ENCODE measurements at regions not wholly inside any gene's neighbourhood (a gene's known extent, or its start where the extent isn't known, plus 50 kb on each side); places are given as distances from the start of the nearest gene placed in this dataset.
"Not testable (repeated sequence)": the region's sequence is repeated elsewhere in the genome, so short reads cannot be mapped to it uniquely, and the experiment has no call there.

DNA sequence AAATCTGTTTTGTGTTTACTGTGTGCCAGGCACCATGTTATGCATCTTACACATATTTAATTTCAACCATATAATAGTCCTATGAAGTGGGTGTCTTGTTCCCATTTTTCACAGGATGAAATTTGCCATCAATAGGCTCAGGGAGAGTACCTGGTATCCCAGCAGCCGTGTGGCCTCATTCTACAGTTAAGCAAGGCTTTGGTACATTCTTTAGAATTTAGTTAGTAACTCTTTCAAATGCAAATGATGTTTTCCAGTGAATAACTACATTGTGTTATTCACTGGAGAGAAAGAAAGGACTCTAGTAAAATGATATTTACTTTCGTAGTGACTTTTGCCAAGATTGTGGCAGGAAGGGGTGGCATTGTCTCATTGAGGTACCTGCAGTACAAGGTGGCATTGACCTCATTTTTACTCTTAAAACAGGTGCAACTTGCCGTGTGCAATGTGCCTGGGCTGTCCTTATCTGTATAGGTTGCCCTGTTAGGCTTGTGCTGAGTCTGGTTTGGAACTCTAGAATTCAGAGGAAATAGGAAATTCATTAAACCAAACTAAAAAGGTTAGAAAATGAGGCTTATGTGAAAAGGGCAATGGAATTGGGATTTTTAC lies 117.4 kb upstream of the NBPF8 start:
- H3K27ac Mint-ChIP-seq; H3K4me3 Mint-ChIP-seq; H3K4me1 Mint-ChIP-seq (ENCODE audit: low read depth in 2 of 2); H3K36me3 Mint-ChIP-seq (ENCODE audit: insufficient read depth); DNase-seq; H3K27me3 Mint-ChIP-seq; H3K9me3 Mint-ChIP-seq; ATAC-seq (replicated peaks): not testable (repeated sequence)

DNA sequence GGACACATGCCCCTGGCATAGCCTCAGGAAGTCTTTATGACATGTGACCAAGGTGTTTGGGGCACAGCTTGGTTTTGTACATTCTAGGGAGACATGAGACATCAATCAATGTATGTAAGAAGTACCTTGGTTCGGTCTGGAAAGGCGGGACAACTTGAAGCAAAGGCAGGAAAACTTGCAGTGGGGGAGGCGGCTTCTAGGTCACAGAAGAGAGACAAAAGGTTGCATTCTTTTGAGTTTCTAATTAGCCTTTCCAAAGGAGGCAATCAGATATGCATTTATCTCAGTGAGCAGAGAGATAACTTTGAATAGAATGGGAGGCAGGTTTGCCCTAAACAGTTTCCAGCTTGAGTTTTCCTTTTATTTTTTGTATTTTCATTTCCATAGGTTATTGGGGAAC lies 113.8 kb upstream of the SEC22B start:
- not testable (repeated sequence) for H3K4me3 Mint-ChIP-seq; H3K27me3 Mint-ChIP-seq; H3K27ac Mint-ChIP-seq; H3K36me3 Mint-ChIP-seq (ENCODE audit: insufficient read depth); H3K9me3 Mint-ChIP-seq; DNase-seq; ATAC-seq (replicated peaks); H3K4me1 Mint-ChIP-seq (ENCODE audit: low read depth in 2 of 2)

DNA sequence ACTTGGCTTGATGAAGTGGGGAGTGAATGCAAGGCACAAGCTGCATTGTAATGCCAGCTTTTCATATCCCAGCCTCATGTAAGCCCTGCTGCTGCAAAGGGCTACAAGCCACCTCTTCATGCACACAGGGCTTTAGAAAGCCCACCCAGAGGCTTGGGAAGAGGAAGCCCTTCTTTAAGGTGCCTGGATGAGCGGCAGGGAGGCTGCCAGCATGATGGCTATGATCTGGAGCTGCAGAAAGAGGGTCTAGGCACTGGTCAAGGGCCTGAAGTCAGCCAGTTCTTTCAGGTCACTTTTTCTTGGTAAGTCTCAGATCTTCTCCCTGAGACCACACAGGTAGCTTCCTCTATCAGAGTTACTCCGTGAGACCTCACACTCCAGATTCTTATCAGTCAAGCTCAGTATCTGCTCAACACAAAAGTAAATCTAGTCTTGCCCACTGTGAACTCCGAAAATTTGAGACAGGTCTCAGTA lies 113.3 kb upstream of the SEC22B start:
- H3K36me3 Mint-ChIP-seq (ENCODE audit: insufficient read depth); H3K4me1 Mint-ChIP-seq (ENCODE audit: low read depth in 2 of 2); DNase-seq: not testable (repeated sequence)

DNA sequence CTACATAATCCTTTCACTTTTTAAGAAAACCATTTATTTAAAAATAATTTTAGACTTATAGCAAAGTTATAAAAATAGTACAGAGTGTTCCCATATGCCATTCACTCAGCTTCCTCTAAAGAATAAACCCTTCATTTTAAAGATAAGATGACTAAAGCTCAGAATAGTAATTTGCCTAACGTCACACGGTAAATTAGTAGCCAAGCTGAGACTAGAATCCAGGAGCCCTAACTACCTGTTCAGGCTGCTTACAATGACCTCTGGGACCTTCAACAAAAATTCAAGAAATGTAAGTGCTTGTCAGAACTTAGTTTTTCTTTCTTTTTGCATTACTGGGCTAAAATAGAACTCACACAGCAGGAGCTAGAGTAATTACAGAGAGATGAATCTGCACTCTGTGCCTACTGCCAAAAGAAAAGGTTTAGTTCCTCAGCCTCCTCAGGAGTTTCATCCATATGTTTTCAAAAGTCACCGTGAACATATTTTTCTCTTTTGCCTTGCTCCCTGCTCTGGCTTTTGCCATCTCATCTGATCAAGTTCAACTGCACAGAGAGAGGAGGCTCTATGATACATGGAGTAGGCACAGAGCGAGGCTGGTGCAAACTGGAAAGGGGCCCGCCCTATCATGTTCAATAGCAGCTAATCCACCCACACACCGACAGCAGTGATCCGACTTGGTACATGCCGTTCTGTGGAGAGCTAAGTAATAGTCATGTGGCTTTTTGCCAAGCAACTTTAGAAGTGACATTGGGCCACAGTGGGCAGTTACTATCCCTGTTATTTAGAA lies 112.7 kb upstream of the SEC22B start:
- H3K36me3 Mint-ChIP-seq (ENCODE audit: insufficient read depth); H3K4me3 Mint-ChIP-seq; H3K4me1 Mint-ChIP-seq (ENCODE audit: low read depth in 2 of 2); H3K27me3 Mint-ChIP-seq; H3K27ac Mint-ChIP-seq; H3K9me3 Mint-ChIP-seq; DNase-seq; ATAC-seq (replicated peaks): not testable (repeated sequence)

More for the DNA sequence above, 113.3 kb upstream of the SEC22B start:
- not testable (repeated sequence) for H3K27me3 Mint-ChIP-seq; H3K9me3 Mint-ChIP-seq; H3K27ac Mint-ChIP-seq; H3K4me3 Mint-ChIP-seq; ATAC-seq (replicated peaks)

DNA sequence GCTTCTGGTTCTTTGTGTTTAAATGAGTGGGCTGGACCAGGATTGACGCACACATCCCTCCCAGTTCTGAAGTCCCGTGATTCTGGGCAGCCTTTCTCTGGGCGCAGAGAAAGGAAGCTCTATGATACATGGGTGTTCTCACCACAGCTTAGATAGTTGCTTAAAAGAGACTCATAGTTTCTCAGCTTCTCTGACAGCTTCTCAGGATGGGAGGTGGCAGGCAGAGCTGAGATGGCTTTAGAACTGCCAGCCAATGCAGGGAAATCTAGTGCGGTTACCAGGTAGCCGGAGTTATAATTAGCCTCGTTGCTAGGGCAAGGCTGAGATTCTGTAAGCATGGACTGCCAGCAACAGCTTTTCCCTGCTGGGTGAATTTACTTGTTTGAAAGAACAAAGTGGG lies 111.8 kb upstream of the SEC22B start:
- not testable (repeated sequence) for H3K27ac Mint-ChIP-seq; H3K9me3 Mint-ChIP-seq; DNase-seq; H3K36me3 Mint-ChIP-seq (ENCODE audit: insufficient read depth); H3K27me3 Mint-ChIP-seq; H3K4me1 Mint-ChIP-seq (ENCODE audit: low read depth in 2 of 2); H3K4me3 Mint-ChIP-seq
- ATAC-seq (replicated peaks) = peak; percentile 46

DNA sequence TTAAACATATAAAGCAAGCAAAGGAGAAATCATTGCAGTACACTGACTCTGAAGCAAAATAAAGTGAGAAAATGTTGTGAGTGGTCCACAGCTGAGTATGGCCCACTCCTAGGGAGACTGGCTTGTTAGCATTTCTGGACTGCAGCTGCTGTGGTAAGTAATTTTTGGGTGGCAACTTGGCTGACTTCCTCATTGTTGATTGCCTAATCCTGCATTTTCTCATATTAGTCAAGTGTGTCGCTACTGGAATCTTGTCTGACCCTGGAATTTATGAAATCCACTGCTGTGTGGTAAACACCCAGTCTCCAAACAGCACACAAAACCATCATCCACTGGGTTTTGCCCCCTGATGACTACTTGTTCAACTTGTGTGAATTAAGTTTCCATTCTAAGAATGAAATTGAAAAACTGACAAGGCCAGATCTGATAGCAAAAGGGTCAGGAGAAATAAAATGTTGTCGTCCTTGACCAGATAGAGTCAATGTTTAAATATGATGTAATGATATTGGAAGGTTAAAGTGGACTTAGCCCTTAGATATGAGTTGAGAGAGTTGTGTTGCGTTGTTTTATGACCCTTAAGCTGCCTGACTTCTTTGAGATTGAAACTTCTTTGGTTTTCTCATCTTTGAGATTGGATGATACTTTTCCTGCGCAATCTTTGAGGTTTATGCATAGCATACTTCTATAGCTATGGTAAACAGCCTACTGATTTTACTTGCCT lies 106.6 kb upstream of the SEC22B start:
- ATAC-seq (replicated peaks); H3K36me3 Mint-ChIP-seq (ENCODE audit: insufficient read depth); H3K27me3 Mint-ChIP-seq; H3K4me3 Mint-ChIP-seq; H3K9me3 Mint-ChIP-seq; H3K27ac Mint-ChIP-seq; H3K4me1 Mint-ChIP-seq (ENCODE audit: low read depth in 2 of 2); DNase-seq: not testable (repeated sequence)

DNA sequence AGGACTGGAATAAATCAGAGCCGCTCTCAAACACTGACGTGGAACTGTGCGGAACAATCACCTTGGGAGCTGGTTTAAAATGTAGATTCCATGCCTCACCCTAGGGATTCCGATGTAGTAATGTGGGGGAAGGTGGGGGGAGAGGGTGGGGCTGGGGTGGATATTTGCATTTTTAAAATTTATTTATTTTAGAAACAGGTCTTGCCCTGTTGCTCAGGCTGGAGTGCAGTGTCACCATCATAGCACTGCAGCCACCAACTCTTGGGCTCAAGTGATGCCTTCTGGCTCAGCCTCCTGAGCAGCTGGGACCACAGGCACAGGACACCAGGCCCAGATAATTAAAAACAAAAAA lies 101.9 kb upstream of the SEC22B start:
- DNase-seq; ATAC-seq (replicated peaks); H3K4me3 Mint-ChIP-seq; H3K9me3 Mint-ChIP-seq; H3K27ac Mint-ChIP-seq; H3K27me3 Mint-ChIP-seq; H3K36me3 Mint-ChIP-seq (ENCODE audit: insufficient read depth); H3K4me1 Mint-ChIP-seq (ENCODE audit: low read depth in 2 of 2): not testable (repeated sequence)

DNA sequence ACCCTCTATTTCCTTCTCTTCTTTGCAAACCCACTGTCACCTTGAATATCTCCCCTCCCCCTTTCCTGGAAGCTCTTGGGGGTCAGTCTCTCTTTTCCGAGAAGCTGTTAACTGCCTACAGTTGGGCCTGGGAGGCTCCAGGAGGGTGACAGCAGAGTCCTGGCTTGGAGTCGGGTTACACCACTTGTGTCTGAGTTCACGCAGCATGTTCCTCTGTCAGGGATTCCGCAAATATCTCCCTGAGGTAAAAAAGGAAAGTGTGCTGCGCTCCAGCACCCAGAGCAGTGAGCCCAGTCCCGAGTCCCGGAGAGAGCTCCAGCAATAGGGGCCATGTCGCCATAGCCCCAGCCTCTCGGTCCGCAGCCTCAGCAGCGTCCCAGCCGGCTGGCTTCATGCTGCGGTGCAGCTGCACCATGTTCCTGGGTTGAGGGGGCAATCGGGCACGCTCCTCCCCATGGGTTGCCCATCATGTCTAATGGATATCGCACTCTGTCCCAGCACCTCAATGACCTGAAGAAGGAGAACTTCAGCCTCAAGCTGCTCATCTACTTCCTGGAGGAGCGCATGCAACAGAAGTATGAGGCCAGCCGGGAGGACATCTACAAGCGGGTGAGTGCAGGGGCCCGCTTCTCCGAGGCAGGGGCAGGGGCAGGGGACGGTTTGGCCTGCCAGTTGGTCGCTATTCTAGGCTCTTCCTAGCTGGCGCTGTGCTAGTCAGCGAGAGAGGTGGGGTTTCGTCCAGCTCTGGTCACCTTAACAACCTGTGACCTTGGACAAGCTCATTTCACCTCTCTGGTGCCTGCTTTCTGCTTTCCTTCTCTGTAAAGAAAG lies 101.3 kb upstream of the SEC22B start:
- not testable (repeated sequence) for H3K9me3 Mint-ChIP-seq; H3K4me3 Mint-ChIP-seq; H3K36me3 Mint-ChIP-seq (ENCODE audit: insufficient read depth); H3K27ac Mint-ChIP-seq; H3K4me1 Mint-ChIP-seq (ENCODE audit: low read depth in 2 of 2); DNase-seq; ATAC-seq (replicated peaks); H3K27me3 Mint-ChIP-seq

DNA sequence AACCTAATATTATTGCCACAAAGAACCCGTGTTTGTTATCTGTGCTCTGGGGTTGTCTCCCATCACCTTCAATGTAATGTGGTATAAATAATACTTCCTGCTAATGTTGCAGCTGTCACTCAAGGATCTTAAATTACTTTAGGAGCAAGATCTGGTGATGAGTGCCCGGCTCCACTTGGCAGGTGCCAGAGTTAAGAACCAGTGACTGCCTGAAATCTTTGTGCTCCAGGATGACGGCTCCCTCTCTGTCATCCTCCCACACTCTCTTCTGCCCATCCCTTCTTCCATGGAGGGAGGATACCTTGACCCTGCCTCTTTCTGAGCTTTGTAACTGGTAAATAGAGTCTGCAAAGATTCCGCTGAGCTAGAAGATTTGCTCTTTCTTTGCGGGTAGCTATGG lies 100.4 kb upstream of the SEC22B start:
- not testable (repeated sequence) for H3K9me3 Mint-ChIP-seq; H3K4me3 Mint-ChIP-seq; H3K4me1 Mint-ChIP-seq (ENCODE audit: low read depth in 2 of 2); DNase-seq; ATAC-seq (replicated peaks); H3K36me3 Mint-ChIP-seq (ENCODE audit: insufficient read depth); H3K27ac Mint-ChIP-seq; H3K27me3 Mint-ChIP-seq

DNA sequence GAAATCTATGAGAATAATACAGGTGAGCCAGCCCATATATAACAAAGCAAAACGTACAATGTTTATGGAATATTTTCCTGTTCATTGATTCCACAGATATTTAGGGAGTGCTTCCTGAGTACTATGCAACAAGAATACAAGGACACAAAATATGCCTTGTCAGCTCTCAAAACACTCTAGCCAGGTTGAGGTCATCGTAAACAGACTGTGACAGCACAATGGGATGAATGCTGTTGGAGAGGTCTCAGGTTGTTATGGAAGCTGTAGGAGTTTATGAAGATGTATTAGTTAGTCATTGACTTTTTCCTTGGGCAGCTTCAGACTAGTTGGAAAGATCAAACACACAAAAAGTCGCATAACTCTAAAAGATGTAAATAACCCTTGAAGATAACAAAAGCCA lies 98.1 kb upstream of the SEC22B start:
- not testable (repeated sequence) for DNase-seq; H3K4me3 Mint-ChIP-seq; H3K4me1 Mint-ChIP-seq (ENCODE audit: low read depth in 2 of 2); H3K27ac Mint-ChIP-seq; H3K9me3 Mint-ChIP-seq; H3K36me3 Mint-ChIP-seq (ENCODE audit: insufficient read depth); H3K27me3 Mint-ChIP-seq; ATAC-seq (replicated peaks)

DNA sequence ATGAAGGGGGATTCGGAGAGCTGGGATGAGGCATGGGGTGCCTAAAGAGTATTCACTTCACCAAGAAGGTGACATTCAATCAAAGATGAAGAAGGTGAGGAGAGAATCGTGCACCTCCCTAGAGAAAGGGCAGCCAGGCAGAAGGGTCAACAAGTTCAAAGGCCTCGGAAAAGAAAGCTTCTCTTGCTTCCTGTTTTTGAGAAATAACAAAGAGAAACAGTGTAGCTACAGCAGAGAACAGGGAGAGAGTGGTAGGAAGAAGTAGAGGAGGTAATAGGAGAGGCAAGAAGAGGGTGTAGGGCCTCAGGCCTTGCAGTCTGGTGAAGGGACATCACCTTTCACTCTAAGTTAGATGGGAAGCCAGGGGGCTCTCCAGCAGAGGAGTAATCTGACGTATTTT lies 97.0 kb upstream of the SEC22B start:
- H3K27ac Mint-ChIP-seq; DNase-seq; H3K4me1 Mint-ChIP-seq (ENCODE audit: low read depth in 2 of 2); H3K27me3 Mint-ChIP-seq; H3K9me3 Mint-ChIP-seq; ATAC-seq (replicated peaks); H3K4me3 Mint-ChIP-seq; H3K36me3 Mint-ChIP-seq (ENCODE audit: insufficient read depth): not testable (repeated sequence)

DNA sequence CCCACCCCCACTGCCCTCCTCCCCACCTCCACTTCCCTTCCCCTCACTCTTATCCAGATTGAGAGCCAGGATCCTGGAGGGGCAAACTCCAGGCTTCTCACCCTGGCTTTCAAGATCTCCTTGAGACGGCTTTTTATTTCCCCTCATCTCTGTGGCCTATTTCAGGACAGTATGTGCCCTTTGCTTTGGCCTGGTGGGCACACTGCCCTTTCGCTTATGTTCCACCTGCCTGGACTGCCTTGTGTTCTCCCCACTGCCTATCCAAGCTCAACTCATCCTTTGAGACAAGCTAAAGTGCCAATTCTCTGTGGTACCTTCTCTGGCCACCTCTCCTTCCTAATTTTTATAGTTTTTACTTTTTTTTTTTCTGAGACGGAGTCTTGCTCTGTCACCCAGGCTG lies 95.9 kb upstream of the SEC22B start:
- not testable (repeated sequence) for DNase-seq; H3K27me3 Mint-ChIP-seq; H3K36me3 Mint-ChIP-seq (ENCODE audit: insufficient read depth); H3K9me3 Mint-ChIP-seq; H3K4me3 Mint-ChIP-seq; H3K4me1 Mint-ChIP-seq (ENCODE audit: low read depth in 2 of 2); ATAC-seq (replicated peaks); H3K27ac Mint-ChIP-seq

DNA sequence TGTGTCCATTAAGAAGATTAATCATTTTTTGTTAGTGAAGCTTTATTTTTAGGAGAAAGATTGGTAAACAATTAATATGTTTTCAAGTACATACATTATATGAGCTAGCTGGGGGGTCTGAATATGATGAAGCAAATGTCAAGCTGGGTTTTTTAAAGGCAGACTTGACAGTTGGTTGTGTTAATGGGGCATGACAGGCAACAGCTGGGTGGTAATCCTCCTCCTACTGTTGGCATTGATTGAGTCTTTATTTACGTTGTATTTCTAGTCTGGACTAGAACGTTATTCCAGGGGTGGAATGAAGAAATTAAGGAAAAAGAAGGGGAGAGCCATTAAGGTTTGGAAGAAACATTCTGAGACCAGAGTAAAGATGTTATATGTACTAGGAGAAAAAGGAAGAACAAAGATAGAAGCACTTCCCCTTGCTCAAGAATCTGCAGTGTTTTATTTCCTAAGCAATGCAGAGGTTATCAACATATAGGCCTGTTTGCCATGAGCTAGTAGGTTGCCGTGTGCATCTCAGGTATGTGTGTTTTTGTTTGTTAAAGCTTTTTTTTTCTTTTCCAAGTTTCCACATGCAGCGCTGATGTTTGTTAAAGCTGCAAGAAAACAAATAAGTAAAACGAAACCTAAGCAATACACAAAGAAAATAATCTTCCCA lies 95.4 kb upstream of the SEC22B start:
- H3K4me1 Mint-ChIP-seq (ENCODE audit: low read depth in 2 of 2); H3K4me3 Mint-ChIP-seq; H3K27me3 Mint-ChIP-seq; DNase-seq; ATAC-seq (replicated peaks); H3K27ac Mint-ChIP-seq; H3K9me3 Mint-ChIP-seq; H3K36me3 Mint-ChIP-seq (ENCODE audit: insufficient read depth): not testable (repeated sequence)
